DMS53 (cell line): ENCODE measurements at regions not wholly inside any gene's neighbourhood (a gene's known extent, or its start where the extent isn't known, plus 50 kb on each side); places are given as distances from the start of the nearest gene placed in this dataset.
A peak's percentile ranks its signal among the peaks of the same experiment; 100 is the strongest.

Experiments used
- DNase-seq: peaks from one replicate; lab custom pipeline; 2025; lab: John Stamatoyannopoulos, UW

GRCh38 chr18:68354176-68354575 is 360.7 kb downstream of the TMX3 start:
- DNase-seq = no peak

- DNase-seq = no peak
These were observed 372.8 kb downstream of the TMX3 start for GRCh38 chr18:68342039-68342659.

DNA sequence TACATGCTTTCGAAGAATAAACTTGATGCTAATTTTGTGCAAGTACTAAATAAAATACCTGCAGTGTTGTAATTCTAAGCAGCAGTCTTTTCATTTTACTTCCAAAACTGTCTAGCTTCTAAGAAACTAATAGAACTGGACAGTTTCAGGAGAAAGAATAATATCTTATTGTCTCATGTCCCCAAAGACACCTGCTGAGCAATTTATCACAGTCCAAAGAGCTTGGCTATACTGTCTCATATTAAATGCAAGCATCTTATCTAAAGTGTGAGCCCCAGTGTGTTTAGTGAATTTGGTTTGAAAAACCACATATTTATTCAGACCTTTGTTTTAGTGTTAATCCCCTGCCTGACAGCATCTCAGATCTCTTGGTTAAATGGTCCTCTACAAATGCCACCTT is 374.3 kb downstream of the TMX3 start:
- no peak for DNase-seq

DNA sequence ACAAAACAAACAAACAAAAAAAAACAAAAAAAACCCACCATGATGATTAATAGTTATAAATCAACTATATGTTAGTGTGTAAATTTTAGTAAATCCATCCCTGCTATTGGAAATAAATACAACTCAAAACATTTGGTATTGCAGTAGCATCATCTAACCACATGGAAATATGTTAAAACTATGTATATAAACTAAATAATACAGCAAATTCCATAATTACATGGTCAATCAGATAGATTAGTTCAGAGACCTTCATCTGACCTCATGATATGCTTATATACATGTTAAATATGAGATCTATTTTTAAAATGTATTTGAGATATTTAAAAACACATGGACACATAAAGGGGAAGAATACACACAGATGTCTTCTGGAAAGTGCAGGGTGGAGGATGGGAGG is 384.2 kb downstream of the TMX3 start:
- DNase-seq = no peak

GRCh38 chr18:68323921-68324320 is 391.0 kb downstream of the TMX3 start:
- no peak for DNase-seq

- DNase-seq = peak; percentile 59
These were observed 398.3 kb downstream of the TMX3 start for GRCh38 chr18:68316636-68317035.

GRCh38 chr18:68314403-68314802 is 400.5 kb downstream of the TMX3 start:
- no peak for DNase-seq

GRCh38 chr18:68301441-68301840 is 413.5 kb downstream of the TMX3 start:
- no peak for DNase-seq

GRCh38 chr18:68299906-68300305 is 415.0 kb downstream of the TMX3 start:
- DNase-seq = peak; percentile 17

GRCh38 chr18:68298330-68298729 is 416.6 kb downstream of the TMX3 start:
- no peak for DNase-seq

GRCh38 chr18:68288408-68288807 is 426.5 kb downstream of the TMX3 start:
- peak; percentile 27 for DNase-seq

- DNase-seq = no peak
These were observed 430.6 kb downstream of the TMX3 start for GRCh38 chr18:68284236-68284780.

DNA sequence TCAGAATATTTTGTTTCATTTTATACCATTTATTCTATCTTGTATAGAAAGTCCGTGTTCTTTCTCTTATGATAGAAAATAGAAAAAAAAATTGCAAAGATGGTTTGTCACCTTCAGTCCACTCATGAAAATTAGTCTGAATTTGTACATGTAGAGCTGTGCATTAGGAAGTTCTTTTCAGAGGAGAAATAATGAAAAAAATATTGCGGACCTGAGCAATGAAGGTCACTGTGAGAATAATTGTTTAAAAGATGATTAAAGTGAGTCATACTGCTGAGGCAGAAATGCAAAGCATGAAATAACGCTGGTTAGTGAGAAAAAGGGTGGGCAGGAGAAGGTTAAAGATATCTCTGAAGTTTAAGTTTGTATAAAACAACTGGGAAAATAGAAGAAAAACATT is 431.1 kb downstream of the TMX3 start:
- no peak for DNase-seq

DNA sequence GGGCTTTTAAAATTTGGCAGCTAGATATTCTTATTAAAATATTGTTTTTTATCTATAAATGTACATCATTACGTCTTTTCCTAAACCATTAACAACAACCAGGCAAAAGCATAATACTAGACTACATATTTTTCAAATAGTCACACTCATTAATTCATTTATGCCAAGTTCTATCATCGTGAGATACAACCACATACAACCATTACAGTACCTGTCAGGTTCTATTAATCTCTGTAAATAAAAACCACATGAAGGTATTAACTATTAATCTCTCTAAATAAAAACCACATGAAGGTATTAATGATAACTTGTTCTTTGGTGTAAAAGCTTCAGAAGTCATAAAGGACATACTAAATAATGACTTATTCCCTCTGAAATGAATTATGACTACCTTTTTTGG is 432.7 kb downstream of the TMX3 start:
- DNase-seq = no peak

DNA sequence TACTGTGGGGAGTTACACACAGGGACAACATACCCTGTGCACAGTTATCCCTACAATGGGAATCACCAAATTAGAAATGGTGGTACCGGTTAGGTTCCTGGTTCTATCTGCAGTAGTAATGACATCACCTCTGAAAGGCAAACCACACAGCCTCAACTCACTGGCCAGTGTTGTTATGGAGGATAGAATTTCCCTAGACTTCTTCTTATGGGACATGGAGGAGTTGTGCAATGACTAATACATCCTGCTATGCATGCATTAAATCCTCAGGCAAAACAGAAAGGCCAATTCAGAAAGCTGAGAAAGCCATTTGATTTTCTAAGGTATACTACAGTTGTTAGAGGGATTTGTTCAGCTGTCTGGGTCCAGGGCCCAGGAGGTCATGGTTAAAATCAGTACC is 439.3 kb downstream of the TMX3 start:
- peak; percentile 45 for DNase-seq

- DNase-seq = no peak
These were observed 444.9 kb downstream of the TMX3 start for GRCh38 chr18:68270017-68270416.

DNA sequence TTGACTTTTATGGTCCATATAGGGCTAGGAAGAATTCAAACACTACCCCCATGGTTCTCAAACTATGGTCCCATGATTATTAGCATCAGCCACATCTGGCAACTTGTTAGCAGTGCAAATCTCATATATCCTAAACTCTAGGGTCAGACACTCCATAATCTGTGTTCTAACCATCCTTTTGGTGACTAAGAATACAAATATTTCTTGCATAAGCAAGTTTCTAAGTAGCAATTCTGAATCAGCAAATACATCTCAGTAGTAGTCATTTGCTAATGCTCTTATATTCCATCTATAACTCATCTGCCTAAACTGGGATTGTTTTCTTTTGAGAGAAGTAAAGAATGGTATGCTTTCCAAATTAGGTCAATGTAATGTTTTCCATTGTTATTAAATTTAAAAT is 447.3 kb downstream of the TMX3 start:
- DNase-seq = no peak

GRCh38 chr18:68263481-68263880 is 451.4 kb downstream of the TMX3 start:
- no peak for DNase-seq

DNA sequence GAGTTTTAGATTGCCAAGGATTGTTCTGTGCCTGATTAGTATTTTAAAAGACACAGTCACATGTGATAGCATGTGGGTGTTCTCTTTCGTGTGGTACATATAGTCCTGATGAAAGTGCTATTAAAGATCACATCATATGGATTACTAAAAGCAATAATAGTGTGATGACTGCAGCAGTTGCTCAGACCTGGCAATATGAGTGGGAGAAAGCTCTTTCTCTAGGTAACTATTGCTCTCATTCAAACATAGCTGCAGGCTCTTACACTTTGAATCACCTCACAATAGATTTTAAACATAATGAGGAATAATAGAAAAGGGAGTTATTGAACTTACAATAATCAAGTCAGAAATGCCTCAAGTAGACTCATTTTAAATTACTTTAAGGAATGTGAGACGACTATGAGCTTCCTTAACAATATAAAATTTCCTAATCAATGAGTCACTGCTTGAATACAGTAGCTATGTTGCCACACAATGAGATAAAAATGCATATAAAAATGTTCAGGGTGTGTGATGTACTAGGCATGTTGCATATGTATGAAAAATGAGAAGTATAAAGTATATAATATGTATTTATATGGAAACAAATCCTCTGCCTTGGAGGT is 452.1 kb downstream of the TMX3 start:
- DNase-seq = no peak

- DNase-seq = no peak
These were observed 458.4 kb downstream of the TMX3 start for GRCh38 chr18:68256418-68257067.

GRCh38 chr18:68244786-68245185 is 470.1 kb downstream of the TMX3 start:
- DNase-seq = no peak

DNA sequence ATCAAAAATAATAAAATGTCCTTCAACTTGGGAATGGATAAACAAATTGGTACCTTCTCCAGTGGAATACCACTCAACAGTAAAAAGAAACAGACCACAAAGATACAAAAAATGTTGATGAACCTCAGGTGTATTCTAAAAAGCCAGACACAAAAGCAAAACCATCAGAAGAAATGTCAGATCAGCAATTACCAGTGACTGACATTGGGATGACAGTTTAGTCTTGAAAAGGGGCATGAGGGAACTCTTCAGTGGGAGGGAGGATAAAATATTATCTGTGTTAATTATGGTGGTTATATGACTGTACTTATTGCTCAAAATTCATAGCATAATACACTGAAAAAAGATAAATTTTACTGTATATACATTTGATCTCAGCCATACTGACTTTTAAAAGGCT is 473.0 kb downstream of the TMX3 start:
- DNase-seq = no peak

DNA sequence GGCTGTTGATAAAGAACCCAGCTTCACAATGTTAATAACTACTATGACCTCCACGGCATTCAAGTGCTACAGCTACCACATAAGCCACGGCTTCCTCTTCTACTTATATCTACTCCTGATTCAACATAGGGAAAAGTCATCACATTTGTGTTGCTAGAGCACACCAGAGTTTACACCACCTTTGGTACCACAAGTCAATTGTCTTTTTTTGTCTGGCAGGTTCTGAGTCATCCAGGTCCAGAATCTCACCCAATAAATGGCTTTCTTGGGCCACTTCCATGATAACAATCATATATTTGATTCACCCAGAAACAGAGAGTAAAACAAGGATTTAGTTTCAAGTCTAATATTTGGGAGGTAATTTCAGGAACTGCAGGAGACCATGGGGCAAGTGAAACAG is 480.2 kb downstream of the TMX3 start:
- no peak for DNase-seq
